ENCODE measurements at regions not wholly inside any gene's neighbourhood (a gene's known extent, or its start where the extent isn't known, plus 50 kb on each side); places are given as distances from the start of the nearest gene placed in this dataset.

DNA sequence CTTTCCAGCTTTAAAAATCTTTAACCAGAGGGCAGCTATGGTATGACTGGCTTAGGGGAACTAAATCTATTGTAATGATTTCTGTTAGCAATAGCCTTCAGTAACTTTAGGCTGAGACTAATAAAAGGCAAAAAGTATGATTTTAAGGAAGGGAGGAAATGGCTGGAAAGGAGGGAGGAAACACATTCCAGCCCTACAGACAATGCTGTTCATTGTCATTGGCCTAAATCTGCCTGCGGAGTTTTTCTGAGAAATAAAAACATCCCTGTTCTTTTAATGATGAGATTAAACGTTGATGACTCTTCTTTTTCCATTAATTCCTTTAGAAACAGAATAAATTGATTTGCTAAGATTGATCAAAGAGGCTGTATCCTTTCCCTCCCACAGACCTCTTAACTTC is 99.6 kb upstream of the GRAMD1B start:
- no peak for TF ChIP-seq CTCF (conservative IDR thresholded peaks at IDR 0.05)
- TF ChIP-seq ZFX (IDR thresholded peaks at IDR 0.05): no peak

All from C4-2B (cell line).